Esophagus (tissue), 2 donors: ENCODE measurements at regions not wholly inside any gene's neighbourhood (a gene's known extent, or its start where the extent isn't known, plus 50 kb on each side); places are given as distances from the start of the nearest gene placed in this dataset.
"Not testable (repeated sequence)": the region's sequence is repeated elsewhere in the genome, so short reads cannot be mapped to it uniquely, and the experiment has no call there.

Source experiments
- H3K27ac ChIP-seq, 2 donors: one replicate each; pipeline ENCODE4 v1.5.1; 2013; ENCODE audit warnings: low read depth in 2 of 2, mild to moderate bottlenecking in 2 of 2, inconsistent platforms in 1 of 2, low read length in 1 of 2, moderate library complexity in 1 of 2
- H3K27me3 ChIP-seq, 2 donors: one replicate each; pipeline ENCODE4 v1.6.1; 2013; ENCODE audit warnings: low read length in 2 of 2, control low read depth in 1 of 2, mild to moderate bottlenecking in 1 of 2; ENCODE audit not compliant: insufficient read depth in 2 of 2, control insufficient read depth in 1 of 2
- H3K36me3 ChIP-seq, 2 donors: one replicate each; pipeline ENCODE4 v1.6.1; 2013; ENCODE audit warnings: low read length in 1 of 2; ENCODE audit not compliant: control insufficient read depth in 2 of 2, insufficient read depth in 2 of 2
- H3K4me1 ChIP-seq, 2 donors: one replicate each; pipeline ENCODE4 v1.6.1; 2013; ENCODE audit warnings: low read length in 1 of 2; ENCODE audit not compliant: control insufficient read depth in 2 of 2, insufficient read depth in 2 of 2
- H3K4me3 ChIP-seq, 2 donors: one replicate each; pipeline ENCODE4 v1.5.1; 2013; ENCODE audit warnings: low read length in 2 of 2, mild to moderate bottlenecking in 2 of 2, low read depth in 1 of 2, moderate library complexity in 1 of 2
- H3K9me3 ChIP-seq, 2 donors: one replicate each; pipeline ENCODE4 v1.6.1; 2013; ENCODE audit warnings: mild to moderate bottlenecking in 2 of 2, low read depth in 1 of 2, low read length in 1 of 2, moderate library complexity in 1 of 2; ENCODE audit not compliant: control insufficient read depth in 2 of 2, insufficient read depth in 1 of 2
- WGBS, 2 donors: extraction: QIAGEN DNeasy Blood & Tissue Kit; methylation state at CpG; one replicate each; pipeline ENCODE4 v1.1.7; 2013; 5-methylcytosine and 5-hydroxymethylcytosine counted together
- donor health status: healthy with polysubstance abuse.
- donor health status: Bipolar disorder and iron deficiency.

- not testable (repeated sequence) for H3K4me1 ChIP-seq, H3K9me3 ChIP-seq, H3K27me3 ChIP-seq, H3K27ac ChIP-seq, H3K4me3 ChIP-seq, H3K36me3 ChIP-seq
- 87 to 90% methylated on average over 5 of the region's 5 CpGs for WGBS, 2 donors
Observed at GRCh38 chr6:84837068-84837866, 72.9 kb upstream of the TBX18 start.

DNA sequence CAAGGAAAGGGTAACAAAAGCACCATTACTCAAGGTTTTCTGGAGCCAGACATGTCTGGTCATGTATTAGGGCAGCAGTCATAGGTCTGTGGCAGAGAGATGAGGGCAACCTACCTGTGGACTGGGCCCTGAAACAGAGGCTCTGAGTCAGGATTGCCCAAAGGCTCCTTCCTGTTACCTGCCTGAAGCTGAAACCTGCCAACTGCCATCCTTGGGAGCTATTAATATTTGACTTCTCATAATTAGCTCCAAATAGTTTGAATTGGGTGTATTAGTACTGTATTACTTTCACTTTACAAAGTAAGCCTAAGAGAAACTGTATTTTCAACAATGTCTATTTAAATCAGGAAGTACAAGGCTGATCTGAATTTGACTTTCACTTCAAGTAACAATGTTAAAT lies 72.0 kb upstream of the TBX18 start:
- H3K27me3 ChIP-seq, result no peaks in the 10 kb centered on the region

GRCh38 chr6:84835340-84835739 lies 70.9 kb upstream of the TBX18 start:
- WGBS, 2 donors, result 29 to 35% methylated on average over 1 of the region's 1 CpG
- no peaks in the 10 kb centered on the region for H3K27me3 ChIP-seq
- no peaks in the 10 kb centered on the region for H3K9me3 ChIP-seq
- no peak overlapping the region for H3K4me3 ChIP-seq
- H3K4me1 ChIP-seq, result no peaks in the 10 kb centered on the region
- no peaks in the 10 kb centered on the region for H3K36me3 ChIP-seq
- no peak overlapping the region for H3K27ac ChIP-seq

More for the DNA sequence above, 72.0 kb upstream of the TBX18 start:
- no peak overlapping the region for H3K4me3 ChIP-seq
- no peak overlapping the region for H3K27ac ChIP-seq
- H3K4me1 ChIP-seq, result no peaks in the 10 kb centered on the region
- H3K9me3 ChIP-seq, result no peaks in the 10 kb centered on the region
- H3K36me3 ChIP-seq, result no peaks in the 10 kb centered on the region

GRCh38 chr6:84831924-84832323 lies 67.5 kb upstream of the TBX18 start:
- not testable (repeated sequence) for H3K27me3 ChIP-seq, H3K4me1 ChIP-seq, H3K4me3 ChIP-seq, H3K9me3 ChIP-seq, H3K36me3 ChIP-seq, H3K27ac ChIP-seq
- 65 to 71% methylated on average over 6 of the region's 6 CpGs for WGBS, 2 donors

GRCh38 chr6:84825461-84825860 lies 61.1 kb upstream of the TBX18 start:
- WGBS, 2 donors, result 36 to 62% methylated on average over 1 of the region's 1 CpG
- Histone ChIP-seq H3K4me1 (no peaks in the 10 kb centered on the region), H3K27ac (no peak overlapping the region), H3K27me3 (no peaks in the 10 kb centered on the region), H3K9me3 (no peaks in the 10 kb centered on the region), H3K36me3 (no peaks in the 10 kb centered on the region), H3K4me3 (no peak overlapping the region)

- not testable (repeated sequence) for H3K9me3 ChIP-seq, H3K4me3 ChIP-seq, H3K4me1 ChIP-seq, H3K27ac ChIP-seq, H3K36me3 ChIP-seq, H3K27me3 ChIP-seq
- 75 to 79% methylated on average over 1 of the region's 1 CpG for WGBS, 2 donors
Observed at GRCh38 chr6:84821314-84821713, 56.9 kb upstream of the TBX18 start.

GRCh38 chr6:84816741-84817140 lies 52.3 kb upstream of the TBX18 start:
- WGBS, 2 donors, result 67 to 68% methylated on average over 3 of the region's 3 CpGs
- no peaks in the 10 kb centered on the region for H3K9me3 ChIP-seq
- H3K27ac ChIP-seq, result no peak overlapping the region
- H3K36me3 ChIP-seq, result no peaks in the 10 kb centered on the region
- no peak overlapping the region for H3K4me3 ChIP-seq
- no peaks in the 10 kb centered on the region for H3K27me3 ChIP-seq
- H3K4me1 ChIP-seq, result no peaks in the 10 kb centered on the region

DNA sequence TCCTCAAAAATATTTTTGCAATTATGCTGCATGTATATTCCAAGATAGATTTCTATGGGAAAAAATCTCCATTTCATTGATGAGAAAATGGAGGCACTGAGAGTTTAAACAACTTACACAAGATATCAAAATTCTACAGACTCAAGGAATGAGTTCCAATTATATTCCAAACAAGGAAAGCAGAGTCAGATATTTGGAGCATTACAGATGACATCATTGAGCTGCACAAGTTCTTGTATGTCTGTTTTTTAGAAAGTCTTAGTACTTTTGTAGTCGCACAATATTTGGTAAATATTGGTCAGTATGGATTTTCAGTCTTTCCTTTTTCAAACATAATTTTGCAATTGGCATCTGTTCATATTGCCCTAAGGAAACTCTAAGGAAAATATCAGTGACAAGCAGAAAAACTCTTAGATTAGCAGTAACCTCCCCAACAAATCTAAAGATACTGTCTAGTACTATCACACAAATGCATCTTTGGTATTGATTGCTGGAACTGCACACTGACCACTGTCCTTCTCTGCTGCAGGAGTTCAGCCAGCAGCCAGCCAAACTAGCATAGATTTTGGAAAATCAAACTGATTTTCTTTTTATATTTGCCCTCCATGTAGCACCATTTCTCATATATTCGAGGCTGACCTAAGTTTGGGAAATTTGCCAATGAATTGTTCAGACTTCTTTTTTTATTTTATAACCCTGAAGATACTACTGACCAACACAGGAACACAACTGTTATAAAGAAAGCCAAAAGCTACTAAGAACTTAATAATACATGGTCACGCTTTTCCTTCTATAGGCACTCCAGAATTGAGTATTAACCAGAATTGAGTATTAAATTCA lies 51.7 kb upstream of the TBX18 start:
- Histone ChIP-seq H3K4me3 (no peak overlapping the region), H3K27me3 (no peaks in the 10 kb centered on the region), H3K9me3 (no peaks in the 10 kb centered on the region), H3K4me1 (no peaks in the 10 kb centered on the region), H3K27ac (no peak overlapping the region), H3K36me3 (no peaks in the 10 kb centered on the region)
- 75 to 78% methylated on average over 3 of the region's 3 CpGs for WGBS, 2 donors
